NT2/D1 (cell line): ENCODE measurements at regions not wholly inside any gene's neighbourhood (a gene's known extent, or its start where the extent isn't known, plus 50 kb on each side); places are given as distances from the start of the nearest gene placed in this dataset.

Experiments
- YY1 ChIP-seq: IDR thresholded peaks from 2 replicates; pipeline ENCODE4 v1.6.1; 2011; ENCODE audit not compliant: insufficient read length, insufficient read depth
- ZNF274 ChIP-seq: IDR thresholded peaks from 2 replicates; pipeline ENCODE4 v1.6.1; 2011; ENCODE audit warnings: mild to moderate bottlenecking, low read depth, low read length

- TF ChIP-seq YY1 (no peak), ZNF274 (no peak)
These were observed 135.8 kb downstream of the ZNF621 start for GRCh38 chr3:40660554-40660953.
